Astrocyte of the cerebellum (primary cell): ENCODE measurements at regions not wholly inside any gene's neighbourhood (a gene's known extent, or its start where the extent isn't known, plus 50 kb on each side); places are given as distances from the start of the nearest gene placed in this dataset.

ENCODE experiments used
- DNase-seq: peaks from one replicate; pipeline ENCODE4 v3.0.0-alpha.2; 2011; ENCODE audit warnings: low read depth
- H3K4me3 ChIP-seq: 2 replicates; pipeline ENCODE4 v1.5.1; 2011; ENCODE audit warnings: mild to moderate bottlenecking, low read depth, low read length, moderate library complexity
- CTCF ChIP-seq: IDR thresholded peaks from 2 replicates; pipeline ENCODE4 v1.5.1; 2012; ENCODE audit warnings: low read length, low read depth, moderate library complexity, mild to moderate bottlenecking; ENCODE audit errors: missing control alignments
- in situ Hi-C: cut with HindIII; loops from 2 replicates; pipeline ENCODE4 v1.10.0; 2017; ENCODE audit warnings: low sequenced_read_pairs

GRCh38 chr14:65287264-65288131, 125.0 kb upstream of the FUT8 start:
- no peak for TF ChIP-seq CTCF
- in situ Hi-C loops, result no loop called here
- no peak overlapping the region for H3K4me3 ChIP-seq
- no peak for DNase-seq

DNA sequence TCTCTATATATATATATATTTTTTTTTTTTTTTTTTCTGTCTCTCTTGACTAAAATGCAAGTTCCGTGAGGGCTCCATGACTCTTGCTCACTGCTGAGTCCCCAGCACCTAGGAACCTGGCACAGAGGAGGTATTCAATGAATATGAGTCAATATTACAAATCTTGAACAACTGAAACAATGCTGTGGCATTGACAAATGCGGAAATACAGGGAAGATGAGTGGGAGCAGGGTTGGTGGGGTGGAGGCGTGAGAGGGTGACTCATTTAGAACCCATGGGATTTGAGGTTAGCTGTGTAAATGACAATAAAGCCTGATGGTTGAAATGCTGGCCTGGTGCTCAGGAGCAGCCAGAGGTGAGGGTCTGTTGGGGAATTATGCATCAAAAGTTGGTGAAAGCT, 121.7 kb upstream of the FUT8 start:
- H3K4me3 ChIP-seq, result no peak overlapping the region
- in situ Hi-C loops, result no loop called here
- no peak for TF ChIP-seq CTCF
- peak; percentile 67 for DNase-seq

DNA sequence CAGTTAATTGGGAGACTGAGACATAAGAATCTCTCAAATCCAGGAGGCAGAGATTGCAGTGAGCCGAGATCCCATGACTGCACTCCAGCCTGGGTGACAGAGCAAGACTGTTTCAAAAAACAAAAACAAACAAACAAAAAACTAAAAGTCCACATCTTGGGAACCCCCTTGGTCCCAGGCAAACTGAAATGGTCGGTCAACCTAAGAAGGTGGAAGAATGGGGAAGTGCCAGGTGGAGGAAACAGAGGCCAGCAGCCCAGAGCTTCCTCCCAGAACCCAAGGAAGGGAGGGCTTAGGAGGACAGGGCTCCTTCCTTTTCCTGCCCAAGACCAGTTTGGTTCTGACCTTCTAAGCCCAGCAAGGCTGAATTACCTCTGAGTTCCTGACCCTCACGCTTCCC, 121.0 kb upstream of the FUT8 start:
- in situ Hi-C loops, result no loop called here
- H3K4me3 ChIP-seq, result no peak overlapping the region
- no peak for TF ChIP-seq CTCF
- no peak for DNase-seq

DNA sequence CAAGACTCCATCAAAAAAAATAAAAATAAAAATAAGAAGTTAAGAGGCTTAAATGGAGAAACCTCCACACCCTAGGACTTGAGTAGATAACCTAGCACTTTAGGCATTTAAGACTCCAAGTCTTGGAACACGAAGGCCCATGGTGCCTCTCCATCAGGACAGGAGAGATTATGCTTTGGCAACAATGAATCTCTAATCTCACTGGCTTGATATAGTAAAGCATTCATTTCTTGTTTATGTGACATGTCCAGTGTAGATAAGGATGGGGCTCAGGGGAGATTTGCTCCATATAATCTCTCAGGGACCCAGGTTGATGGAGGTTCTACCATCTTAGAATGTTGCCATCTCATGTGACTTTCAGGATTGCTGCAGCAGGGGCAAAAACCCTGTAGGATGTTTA, 117.7 kb upstream of the FUT8 start:
- no peak for DNase-seq
- no peak for TF ChIP-seq CTCF
- in situ Hi-C loops, result no loop called here
- no peak overlapping the region for H3K4me3 ChIP-seq

DNA sequence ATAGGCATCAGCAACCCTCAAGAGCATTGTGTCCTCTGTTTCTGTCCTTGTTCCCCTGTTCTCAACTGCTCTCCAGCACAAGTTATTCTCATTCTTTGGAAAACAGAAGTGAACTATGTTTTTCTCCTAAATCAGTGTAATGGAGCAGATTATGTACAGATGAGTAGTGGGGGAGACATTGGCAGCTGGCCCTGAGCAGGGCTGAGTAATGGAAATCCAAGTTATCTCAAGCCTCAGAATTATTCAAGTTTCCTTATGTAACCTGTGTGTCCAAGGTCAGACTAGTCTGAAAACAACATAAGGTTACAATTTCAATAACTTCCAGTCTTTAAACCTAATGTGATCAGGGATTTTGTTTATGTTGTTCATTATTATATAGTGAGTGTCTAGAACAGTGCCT, 116.1 kb upstream of the FUT8 start:
- no peak overlapping the region for H3K4me3 ChIP-seq
- no peak for DNase-seq
- TF ChIP-seq CTCF, result no peak
- in situ Hi-C loops, result no loop called here

DNA sequence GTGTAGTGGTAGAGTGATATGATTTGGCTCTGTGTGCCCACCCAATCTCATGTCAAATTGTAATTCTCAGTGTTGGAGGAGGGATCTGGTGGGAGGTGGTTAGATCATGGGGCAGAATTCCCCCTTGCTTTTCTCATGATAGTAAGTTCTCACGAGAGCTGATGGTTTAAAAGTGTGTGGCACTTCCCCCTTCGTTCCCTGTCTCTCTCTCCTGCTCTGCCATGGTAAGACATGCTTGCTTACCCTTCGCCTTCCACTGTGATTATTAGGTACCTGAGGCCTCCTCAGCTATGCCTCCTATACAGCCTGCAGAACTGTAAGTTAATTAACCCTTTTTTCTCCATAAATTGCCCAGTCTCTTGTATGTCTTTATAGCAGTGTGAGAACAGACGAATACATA, 115.7 kb upstream of the FUT8 start:
- in situ Hi-C loops, result no loop called here
- TF ChIP-seq CTCF, result no peak
- H3K4me3 ChIP-seq, result no peak overlapping the region
- DNase-seq, result no peak

DNA sequence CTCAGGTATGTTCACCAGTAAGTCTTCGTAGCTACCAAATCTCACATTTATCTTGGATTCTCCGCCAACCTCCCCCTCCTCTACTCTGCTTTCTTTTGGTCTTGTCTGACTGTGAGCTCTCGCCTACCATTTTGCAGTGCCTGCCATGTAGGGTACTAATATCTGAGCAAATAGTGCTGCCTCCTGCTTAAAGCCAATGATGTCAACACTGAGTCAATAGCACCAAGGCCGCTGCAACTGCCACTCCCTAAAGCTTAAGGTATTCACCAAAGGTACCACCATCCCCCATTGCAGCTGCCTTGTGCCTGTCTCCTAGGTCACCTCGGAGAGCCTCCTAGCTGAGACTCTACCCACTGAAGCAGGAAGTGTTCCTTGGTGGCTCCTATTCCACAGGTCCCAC, 114.8 kb upstream of the FUT8 start:
- no peak for DNase-seq
- in situ Hi-C loops, result no loop called here
- TF ChIP-seq CTCF, result no peak
- H3K4me3 ChIP-seq, result no peak overlapping the region
